Right atrium auricular region (tissue), 2 donors: ENCODE measurements at regions not wholly inside any gene's neighbourhood (a gene's known extent, or its start where the extent isn't known, plus 50 kb on each side); places are given as distances from the start of the nearest gene placed in this dataset.

Experiments
- DNase-seq: peaks from one replicate; pipeline ENCODE4 v3.0.0-alpha.2; 2019; ENCODE audit warnings: low spot score
- H3K27ac ChIP-seq, 2 donors: fragments of 200-600 bp; sonication (generic); 1 replicate in 1 of 2; 2 replicates in 1 of 2; pipeline ENCODE4 v1.5.1; 2016 to 2019
- H3K27me3 ChIP-seq, 2 donors: fragments of 200-600 bp; sonication (generic); one replicate each; pipeline versions ENCODE4 v1.5.1 to v1.6.0; 2017 to 2019
- H3K36me3 ChIP-seq: fragments of 200-600 bp; sonication (generic); one replicate; pipeline ENCODE4 v1.5.1; 2016
- H3K4me1 ChIP-seq, 2 donors: fragments of 200-600 bp; sonication (generic); one replicate each; pipeline versions ENCODE4 v1.5.1 to v1.6.0; 2017 to 2019
- H3K4me3 ChIP-seq, 2 donors: fragments of 200-600 bp; sonication (generic); 1 replicate in 1 of 2; 2 replicates in 1 of 2; pipeline ENCODE4 v1.5.1; 2017 to 2019; ENCODE audit warnings: mild to moderate bottlenecking in 1 of 2, moderate library complexity in 1 of 2
- H3K9me3 ChIP-seq, 2 donors: fragments of 200-600 bp; sonication (generic); one replicate each; pipeline ENCODE4 v1.5.1; 2019
- CTCF ChIP-seq, 2 donors: fragments of 200-600 bp; sonication (generic); IDR thresholded peaks; one replicate each; pipeline ENCODE4 v1.5.1; 2019; ENCODE audit warnings: antibody characterized with exemption in 2 of 2

- no peak for TF ChIP-seq CTCF (IDR thresholded peaks at IDR 0.05)
- Histone ChIP-seq H3K36me3 (no peaks in the 10 kb centered on the region), H3K27me3 (no peaks in the 10 kb centered on the region), H3K4me1 (no peaks in the 10 kb centered on the region), H3K27ac (no peak overlapping the region), H3K9me3 (no peaks in the 10 kb centered on the region), H3K4me3 (no peak overlapping the region)
- DNase-seq, result no peak
Measured at GRCh38 chr11:36775756-36776155, 177.7 kb upstream of the RAG2 start.

GRCh38 chr11:36775130-36775529, 177.1 kb upstream of the RAG2 start:
- Histone ChIP-seq H3K4me3 (no peak overlapping the region), H3K27me3 (no peaks in the 10 kb centered on the region), H3K4me1 (no peaks in the 10 kb centered on the region), H3K27ac (no peak overlapping the region), H3K9me3 (no peaks in the 10 kb centered on the region), H3K36me3 (no peaks in the 10 kb centered on the region)
- no peak for DNase-seq
- no peak for TF ChIP-seq CTCF (IDR thresholded peaks at IDR 0.05)

- Histone ChIP-seq H3K36me3 (no peaks in the 10 kb centered on the region), H3K4me1 (no peaks in the 10 kb centered on the region), H3K9me3 (no peaks in the 10 kb centered on the region), H3K27ac (no peak overlapping the region), H3K4me3 (no peak overlapping the region), H3K27me3 (no peaks in the 10 kb centered on the region)
- no peak for TF ChIP-seq CTCF (IDR thresholded peaks at IDR 0.05)
- no peak for DNase-seq
Measured at GRCh38 chr11:36774603-36775002, 176.6 kb upstream of the RAG2 start.

- Histone ChIP-seq H3K27me3 (no peaks in the 10 kb centered on the region), H3K4me3 (no peak overlapping the region), H3K36me3 (no peaks in the 10 kb centered on the region), H3K9me3 (no peaks in the 10 kb centered on the region), H3K27ac (no peak overlapping the region), H3K4me1 (no peaks in the 10 kb centered on the region)
- no peak for TF ChIP-seq CTCF (IDR thresholded peaks at IDR 0.05)
- DNase-seq, result no peak
Measured at GRCh38 chr11:36763187-36763586, 165.2 kb upstream of the RAG2 start.

GRCh38 chr11:36757075-36757474, 159.0 kb upstream of the RAG2 start:
- no peaks in the 10 kb centered on the region for H3K9me3 ChIP-seq
- no peak for TF ChIP-seq CTCF (IDR thresholded peaks at IDR 0.05)
- H3K27me3 ChIP-seq, result no peaks in the 10 kb centered on the region
- no peak overlapping the region for H3K4me3 ChIP-seq
- no peak for DNase-seq
- no peaks in the 10 kb centered on the region for H3K4me1 ChIP-seq
- H3K27ac ChIP-seq, result no peak overlapping the region
- no peaks in the 10 kb centered on the region for H3K36me3 ChIP-seq

- Histone ChIP-seq H3K4me1 (no peaks in the 10 kb centered on the region), H3K27me3 (no peaks in the 10 kb centered on the region), H3K36me3 (no peaks in the 10 kb centered on the region), H3K4me3 (no peak overlapping the region), H3K27ac (no peak overlapping the region), H3K9me3 (no peaks in the 10 kb centered on the region)
- no peak for DNase-seq
- no peak for TF ChIP-seq CTCF (IDR thresholded peaks at IDR 0.05)
Measured at GRCh38 chr11:36753960-36754359, 155.9 kb upstream of the RAG2 start.
